ENCODE measurements at regions not wholly inside any gene's neighbourhood (a gene's known extent, or its start where the extent isn't known, plus 50 kb on each side); places are given as distances from the start of the nearest gene placed in this dataset.

DNA sequence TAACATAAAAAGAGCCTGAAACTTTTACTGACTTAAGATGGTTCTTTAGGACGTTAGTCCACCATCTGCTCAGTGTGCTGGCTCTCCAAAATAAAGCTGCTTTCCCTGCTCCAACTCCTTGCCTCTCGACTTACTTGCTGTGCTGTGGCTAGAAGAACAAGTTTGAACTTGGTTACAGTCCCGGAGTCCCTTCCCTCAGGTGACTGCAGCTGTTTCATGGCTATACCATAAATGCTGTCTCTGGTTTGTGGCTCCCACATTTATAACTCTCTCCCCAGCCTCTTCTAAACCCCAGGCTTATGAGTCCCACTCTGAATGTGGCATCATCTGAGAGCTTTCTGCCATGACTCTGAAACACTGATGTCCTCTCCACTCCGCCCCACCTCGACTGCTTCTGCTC is 166.2 kb upstream of the ADRA1D start:
- in situ Hi-C loops (cut with MboI; ENCODE audit: low sequenced_read_pairs, unreplicated experiment) = no loop called here
- DNase-seq (ENCODE audit: low spot score) = no peak
- TF ChIP-seq, protein P1, sequence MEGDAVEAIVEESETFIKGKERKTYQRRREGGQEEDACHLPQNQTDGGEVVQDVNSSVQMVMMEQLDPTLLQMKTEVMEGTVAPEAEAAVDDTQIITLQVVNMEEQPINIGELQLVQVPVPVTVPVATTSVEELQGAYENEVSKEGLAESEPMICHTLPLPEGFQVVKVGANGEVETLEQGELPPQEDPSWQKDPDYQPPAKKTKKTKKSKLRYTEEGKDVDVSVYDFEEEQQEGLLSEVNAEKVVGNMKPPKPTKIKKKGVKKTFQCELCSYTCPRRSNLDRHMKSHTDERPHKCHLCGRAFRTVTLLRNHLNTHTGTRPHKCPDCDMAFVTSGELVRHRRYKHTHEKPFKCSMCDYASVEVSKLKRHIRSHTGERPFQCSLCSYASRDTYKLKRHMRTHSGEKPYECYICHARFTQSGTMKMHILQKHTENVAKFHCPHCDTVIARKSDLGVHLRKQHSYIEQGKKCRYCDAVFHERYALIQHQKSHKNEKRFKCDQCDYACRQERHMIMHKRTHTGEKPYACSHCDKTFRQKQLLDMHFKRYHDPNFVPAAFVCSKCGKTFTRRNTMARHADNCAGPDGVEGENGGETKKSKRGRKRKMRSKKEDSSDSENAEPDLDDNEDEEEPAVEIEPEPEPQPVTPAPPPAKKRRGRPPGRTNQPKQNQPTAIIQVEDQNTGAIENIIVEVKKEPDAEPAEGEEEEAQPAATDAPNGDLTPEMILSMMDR (IDR thresholded peaks at IDR 0.05; ENCODE audit: borderline replicate concordance, control extremely low read depth, extremely low read depth, insufficient read depth, missing control alignments) = no peak

DNA sequence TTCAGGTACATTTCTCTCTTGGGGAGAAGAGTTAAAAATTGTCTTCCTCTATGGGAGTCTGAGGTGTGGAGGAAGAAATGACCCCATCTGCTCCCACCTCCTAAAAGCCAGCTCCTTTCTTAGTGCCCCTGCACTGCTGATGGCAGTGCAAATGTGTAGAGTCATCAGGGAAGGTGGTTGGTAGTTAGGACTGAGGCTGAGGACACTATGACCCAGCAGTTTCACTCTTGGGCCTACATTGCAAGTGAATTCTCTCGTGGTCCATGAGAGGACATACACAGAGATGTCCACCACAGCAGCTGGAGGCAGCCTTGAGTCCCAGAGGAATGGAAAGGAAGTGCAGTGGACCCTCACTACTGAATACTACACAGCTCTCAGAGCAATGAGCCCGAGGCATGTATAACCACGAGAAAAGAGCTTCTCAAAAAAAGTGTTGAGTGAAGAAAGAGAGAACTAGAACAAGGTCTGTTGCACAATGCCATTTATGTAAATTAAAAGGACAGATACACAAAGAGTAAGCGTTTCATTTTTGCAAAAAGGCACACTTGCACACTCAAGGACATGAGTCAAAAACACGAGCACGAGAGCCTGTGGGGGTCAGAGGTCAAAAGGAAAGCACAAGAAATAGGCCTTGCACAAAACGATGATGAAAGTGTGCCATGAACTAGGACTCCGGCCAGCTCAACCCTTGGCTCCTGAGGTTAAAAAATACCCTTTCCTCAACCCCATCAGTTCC is 164.4 kb upstream of the ADRA1D start:
- no peak for DNase-seq (ENCODE audit: low spot score)
- TF ChIP-seq, protein P1 (IDR thresholded peaks at IDR 0.05; ENCODE audit: borderline replicate concordance, control extremely low read depth, extremely low read depth, insufficient read depth, missing control alignments) = no peak
- in situ Hi-C loops (cut with MboI; ENCODE audit: low sequenced_read_pairs, unreplicated experiment) = no loop called here

DNA sequence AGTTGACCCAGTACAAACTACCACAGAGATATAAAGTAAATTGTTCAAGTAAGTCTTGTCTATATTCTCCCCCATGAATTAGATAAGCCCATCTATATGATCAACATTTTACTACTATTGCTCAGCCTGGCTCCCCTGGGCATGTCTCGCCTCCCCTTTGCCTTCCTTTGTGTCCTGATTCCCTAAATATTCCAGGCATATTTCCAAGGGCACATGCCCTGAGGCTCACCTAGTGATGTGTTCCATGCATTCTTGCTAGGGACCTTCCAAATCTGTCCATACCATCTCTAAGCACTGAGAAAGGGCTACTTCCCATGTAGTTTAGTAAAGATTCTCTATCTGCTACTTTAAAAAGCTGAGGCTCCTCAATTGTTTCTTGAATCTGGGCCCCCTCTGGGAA is 163.1 kb upstream of the ADRA1D start:
- in situ Hi-C loops (cut with MboI; ENCODE audit: low sequenced_read_pairs, unreplicated experiment) = no loop called here
- DNase-seq (ENCODE audit: low spot score) = no peak
- TF ChIP-seq, protein P1 (IDR thresholded peaks at IDR 0.05; ENCODE audit: borderline replicate concordance, control extremely low read depth, extremely low read depth, insufficient read depth, missing control alignments) = no peak

DNA sequence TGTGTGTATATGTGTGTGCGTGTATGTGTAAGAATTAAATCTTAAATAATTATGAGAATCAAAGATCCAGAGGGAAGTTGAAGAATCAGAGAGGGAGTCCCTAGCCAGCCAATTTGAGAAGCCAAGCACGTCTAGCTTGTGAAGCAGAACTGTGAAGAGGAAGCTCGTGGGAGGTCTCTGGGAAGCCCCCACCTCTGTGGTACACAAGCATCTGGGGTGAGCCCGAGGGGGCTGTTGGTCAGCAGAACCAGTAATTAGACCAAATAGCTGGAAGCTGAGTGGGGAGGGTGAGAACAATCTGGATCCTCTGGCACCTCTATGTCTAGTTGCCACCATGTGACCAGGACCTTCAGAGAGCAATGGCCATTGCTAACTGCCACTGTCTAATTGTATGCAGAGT is 162.7 kb upstream of the ADRA1D start:
- TF ChIP-seq, protein P1 (IDR thresholded peaks at IDR 0.05; ENCODE audit: borderline replicate concordance, control extremely low read depth, extremely low read depth, insufficient read depth, missing control alignments) = no peak
- in situ Hi-C loops (cut with MboI; ENCODE audit: low sequenced_read_pairs, unreplicated experiment) = no loop called here
- DNase-seq (ENCODE audit: low spot score) = no peak

DNA sequence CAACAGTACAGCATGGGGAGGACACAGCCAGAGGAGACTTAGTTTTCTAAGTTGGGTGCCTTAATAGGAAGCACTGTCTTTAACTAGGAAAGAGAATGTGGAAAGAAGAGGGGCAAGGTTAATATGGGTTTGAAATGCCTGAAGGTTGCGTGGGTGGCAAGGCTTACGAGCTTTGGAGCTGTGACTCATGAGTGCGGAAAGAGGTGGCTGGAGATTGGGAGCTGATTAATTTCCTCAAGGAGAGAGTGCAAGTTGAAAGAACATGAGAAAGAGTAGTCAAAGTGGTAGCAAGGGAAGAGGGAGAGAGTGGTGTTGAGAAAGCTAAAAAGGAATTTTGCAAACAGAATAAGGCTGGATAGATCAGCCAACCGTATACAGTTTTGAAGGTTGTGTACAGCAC is 157.5 kb upstream of the ADRA1D start:
- in situ Hi-C loops (cut with MboI; ENCODE audit: low sequenced_read_pairs, unreplicated experiment) = no loop called here
- no peak for DNase-seq (ENCODE audit: low spot score)
- TF ChIP-seq, protein P1 (IDR thresholded peaks at IDR 0.05; ENCODE audit: borderline replicate concordance, control extremely low read depth, extremely low read depth, insufficient read depth, missing control alignments) = no peak

DNA sequence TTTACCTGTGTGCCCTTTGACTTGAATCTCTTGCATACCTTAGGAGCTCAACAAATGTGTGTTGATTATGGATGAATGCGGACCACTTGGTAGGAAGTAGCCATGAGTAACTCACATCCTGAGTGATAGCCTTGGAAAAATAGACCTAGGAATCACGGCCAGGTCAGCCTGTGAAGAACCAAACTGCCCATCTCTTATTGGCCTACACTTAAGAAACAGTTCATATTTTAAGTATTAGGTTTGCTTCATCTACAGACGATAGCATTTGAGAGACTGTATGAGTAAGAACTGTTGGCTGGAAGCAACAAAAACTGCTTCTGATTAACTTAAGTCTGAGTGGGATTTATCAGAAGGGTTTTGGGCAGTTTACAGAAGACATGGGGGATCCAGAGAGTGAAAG is 152.5 kb upstream of the ADRA1D start:
- in situ Hi-C loops (cut with MboI; ENCODE audit: low sequenced_read_pairs, unreplicated experiment) = no loop called here
- TF ChIP-seq, protein P1 (IDR thresholded peaks at IDR 0.05; ENCODE audit: borderline replicate concordance, control extremely low read depth, extremely low read depth, insufficient read depth, missing control alignments) = no peak
- no peak for DNase-seq (ENCODE audit: low spot score)

Measured in GM13976 (cell line).